HG02970 (cell line): ENCODE measurements at regions not wholly inside any gene's neighbourhood (a gene's known extent, or its start where the extent isn't known, plus 50 kb on each side); places are given as distances from the start of the nearest gene placed in this dataset.

Experiments
- ATAC-seq: cut with Tn5 transposase; IDR thresholded peaks from one replicate; pipeline ENCODE4 v1.9.1; 2021; ENCODE audit warnings: mild to moderate bottlenecking, moderate library complexity, moderate number of reproducible peaks; ENCODE audit not compliant: unreplicated experiment, low FRiP score

DNA sequence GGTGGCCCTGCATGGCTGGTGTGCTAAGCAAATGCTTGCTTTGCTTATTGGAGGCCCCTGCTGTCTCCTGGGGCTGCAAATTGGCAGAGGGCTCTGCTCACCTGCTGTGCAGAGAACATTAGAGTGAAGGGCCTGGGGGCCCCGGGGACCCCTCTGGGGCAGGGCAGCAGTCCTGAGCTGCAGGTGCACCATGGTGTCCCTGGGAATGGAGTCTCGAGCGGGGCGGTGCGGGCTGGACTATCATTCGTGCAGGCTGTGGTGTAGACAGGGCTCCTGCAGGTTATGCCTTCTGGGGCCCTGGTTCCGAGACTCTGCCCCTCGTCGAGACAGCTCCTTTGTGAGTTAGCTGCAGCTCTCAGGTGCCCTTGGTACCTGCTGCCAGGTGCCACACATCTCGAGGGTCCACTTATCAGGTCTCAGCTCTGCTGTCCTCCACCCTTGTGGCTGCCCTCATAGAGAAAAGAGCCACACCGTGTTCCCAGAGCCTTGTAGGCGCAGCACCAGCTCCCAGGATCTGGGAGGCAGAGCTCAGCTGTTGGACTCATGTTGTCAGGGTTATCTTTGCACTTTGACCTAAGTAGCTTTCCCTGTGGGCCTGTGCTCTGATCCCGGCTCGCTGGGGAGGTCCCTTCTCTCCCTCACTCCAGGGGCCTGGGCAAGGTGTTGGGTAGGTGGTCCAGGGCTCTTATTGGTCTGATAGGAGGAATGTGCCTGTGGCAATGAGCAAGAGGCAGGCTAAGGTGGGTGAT is 58.0 kb upstream of the ZNF536 start:
- ATAC-seq: no peak

DNA sequence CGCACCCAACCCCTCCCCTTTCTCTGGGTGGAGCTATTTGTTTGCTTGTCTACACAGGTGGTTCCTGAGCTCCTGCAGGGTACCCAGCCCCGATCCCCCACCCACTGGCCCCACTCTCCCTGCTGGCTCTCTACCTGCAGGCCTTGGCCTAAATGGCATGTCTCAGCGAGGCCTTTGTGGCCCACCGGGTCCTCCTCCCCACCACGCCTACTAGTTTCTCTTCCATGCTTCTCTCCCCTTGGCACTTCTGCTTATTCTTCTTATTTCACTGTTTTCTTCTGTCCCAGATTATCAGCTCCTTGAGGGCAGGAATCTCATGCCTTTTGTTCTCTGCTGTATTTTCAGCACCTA is 57.4 kb upstream of the ZNF536 start:
- ATAC-seq: no peak

DNA sequence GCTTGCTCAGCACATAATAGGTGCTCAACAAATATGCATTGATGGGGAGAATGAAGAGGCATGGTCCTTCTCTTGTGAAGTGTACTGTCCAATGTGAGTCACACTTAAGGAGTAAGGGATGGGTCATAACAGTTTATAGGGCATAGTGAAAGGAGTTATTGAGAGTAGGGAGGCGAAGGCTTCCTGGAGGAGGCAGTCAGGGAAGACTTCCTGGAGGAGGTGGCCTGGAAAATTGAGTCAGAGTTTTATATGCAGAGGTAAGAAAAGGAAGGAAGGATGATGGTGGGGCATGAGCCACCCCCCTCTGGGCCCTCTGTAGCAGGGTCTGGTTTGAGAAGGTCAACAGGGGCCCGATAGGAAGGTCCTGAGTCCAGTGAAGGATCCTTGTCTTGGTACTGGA is 57.0 kb upstream of the ZNF536 start:
- no peak for ATAC-seq

DNA sequence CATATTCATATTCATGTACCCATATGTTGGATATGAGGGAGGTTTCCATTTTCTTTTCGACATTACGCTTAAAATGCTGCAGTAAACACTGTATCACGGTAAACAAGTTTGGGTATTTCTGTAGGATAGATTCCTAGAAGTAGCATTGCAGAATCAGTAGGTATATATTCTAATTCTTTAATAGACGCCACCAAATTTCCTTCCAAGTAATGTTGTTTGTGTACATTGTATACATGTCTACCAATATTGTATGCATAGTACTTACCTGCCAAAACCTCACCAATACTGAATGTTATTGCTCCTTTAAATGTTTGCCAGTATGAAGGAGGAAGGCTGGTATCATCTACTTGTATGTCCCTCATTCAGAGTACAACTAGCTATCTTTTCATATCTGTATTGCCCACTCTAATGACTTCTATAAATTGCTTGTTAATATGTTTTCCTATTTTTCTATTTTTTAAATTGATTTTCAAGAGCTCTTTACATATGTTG is 56.1 kb upstream of the ZNF536 start:
- no peak for ATAC-seq

DNA sequence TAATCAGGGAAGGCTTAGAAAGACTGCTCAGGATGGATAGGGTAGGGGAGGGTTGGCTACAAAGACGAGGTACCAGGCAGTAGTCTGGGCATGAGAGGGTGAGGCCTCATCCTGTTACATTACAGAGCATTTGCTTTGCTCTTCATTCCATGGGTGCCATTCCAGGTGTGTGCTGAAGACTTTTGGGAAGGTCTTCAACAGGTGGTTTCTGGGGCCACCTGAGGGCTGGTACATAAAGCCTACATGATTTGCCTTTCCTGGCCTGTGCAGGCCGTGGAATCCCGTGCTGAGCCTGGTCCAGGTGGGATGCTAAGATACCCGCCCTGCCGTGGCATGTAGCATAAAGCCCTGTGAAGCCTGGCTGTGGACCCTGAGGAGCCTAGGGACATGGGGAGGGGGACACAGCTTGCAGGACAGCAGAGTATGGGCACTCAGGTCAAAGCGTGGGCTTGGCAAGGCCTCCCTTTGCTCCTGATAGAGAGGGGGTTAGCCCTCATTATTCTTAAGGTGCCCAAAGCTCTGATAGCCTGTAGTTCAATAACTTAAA is 55.6 kb upstream of the ZNF536 start:
- no peak for ATAC-seq

DNA sequence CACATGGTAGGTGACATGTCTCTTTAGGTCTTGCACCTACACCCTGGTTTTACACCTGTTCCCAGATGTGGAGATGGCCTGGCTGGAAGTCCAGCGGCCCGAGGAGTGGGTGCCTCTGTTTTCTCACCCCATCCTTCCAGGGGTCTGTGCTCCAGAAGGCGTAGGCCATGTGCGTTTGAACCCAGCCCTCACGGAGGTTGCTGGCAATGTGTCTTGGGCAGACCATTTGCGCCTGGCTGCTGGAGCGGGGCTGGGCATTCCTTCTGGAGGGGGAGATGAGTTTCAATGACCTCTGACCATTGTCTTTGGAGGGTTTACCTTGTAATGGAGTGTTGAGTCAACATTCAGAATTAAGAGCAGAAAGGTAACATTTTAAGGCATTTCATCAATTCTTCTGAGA is 54.8 kb upstream of the ZNF536 start:
- ATAC-seq: no peak

DNA sequence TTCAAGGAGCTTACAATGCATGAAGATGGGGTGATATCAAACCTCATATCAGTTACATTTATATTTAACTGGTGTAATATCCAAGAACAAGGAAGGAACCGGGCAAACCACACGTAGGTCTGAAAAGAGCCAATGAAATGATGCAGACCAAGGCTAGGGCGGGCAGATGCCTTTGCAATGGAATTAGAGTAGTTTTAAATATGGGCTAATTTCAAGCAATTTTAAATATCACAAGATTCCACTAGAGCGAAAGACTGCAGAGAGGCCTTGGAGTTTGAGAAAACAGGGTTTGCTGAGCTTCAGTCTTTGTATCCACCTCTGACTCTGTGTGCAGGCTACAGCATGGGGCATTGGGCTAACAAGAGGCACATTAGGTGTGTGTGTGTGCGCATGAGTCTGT is 53.9 kb upstream of the ZNF536 start:
- ATAC-seq: no peak

DNA sequence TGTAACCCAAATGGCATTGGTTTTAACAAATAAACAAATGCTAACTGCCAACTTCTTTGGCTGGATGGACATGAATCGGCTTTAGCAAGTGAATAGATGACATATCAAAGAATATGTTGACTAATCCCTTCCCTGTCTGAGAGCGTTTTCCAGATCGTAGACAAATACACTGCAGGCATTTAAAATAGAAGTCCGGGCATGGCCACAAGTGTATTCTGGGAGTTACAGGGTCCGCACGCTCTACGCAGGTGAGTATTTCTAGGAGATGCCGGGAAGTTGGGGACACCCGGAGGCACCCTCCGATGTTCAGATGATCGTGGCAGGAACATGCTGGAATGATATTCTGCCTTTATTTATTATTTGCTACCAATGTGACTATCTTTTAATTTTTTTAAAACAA is 53.2 kb upstream of the ZNF536 start:
- ATAC-seq: no peak

DNA sequence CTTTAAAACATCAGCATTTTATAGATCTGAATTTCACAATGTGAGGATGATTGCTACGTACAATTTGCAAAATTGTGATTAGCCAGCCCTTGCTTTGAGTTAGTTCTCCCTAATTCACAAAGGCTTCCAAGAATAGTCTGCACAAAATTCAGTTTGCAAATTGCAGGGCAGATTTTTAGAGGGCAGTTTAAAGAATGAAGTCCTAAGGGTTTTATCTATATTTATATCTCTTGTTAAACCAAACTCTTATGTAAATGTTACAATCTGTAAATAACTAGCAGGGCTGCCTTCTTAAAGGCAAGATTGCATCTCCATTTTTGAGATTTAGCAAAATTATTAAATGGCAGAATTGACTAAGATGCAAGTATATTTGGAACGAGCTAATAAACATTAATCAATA is 52.8 kb upstream of the ZNF536 start:
- ATAC-seq: no peak

DNA sequence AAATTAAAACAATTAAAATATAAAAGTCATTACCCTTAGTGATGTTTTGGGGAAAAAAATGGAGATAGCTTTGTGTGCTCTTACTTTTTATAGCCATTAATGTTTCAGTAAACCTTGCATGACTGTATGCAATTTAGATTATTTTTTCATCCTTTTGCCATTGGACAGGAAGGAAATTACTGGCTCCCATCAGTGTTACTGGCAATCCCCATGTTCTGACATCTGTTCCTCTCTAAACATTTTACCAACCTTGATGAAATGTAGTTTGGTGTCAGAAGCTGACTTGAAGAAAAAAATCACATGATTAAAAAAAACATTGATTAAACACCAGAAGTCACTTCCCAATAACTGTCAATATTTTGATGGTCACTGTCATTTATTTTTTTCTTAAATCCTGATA is 52.3 kb upstream of the ZNF536 start:
- no peak for ATAC-seq

DNA sequence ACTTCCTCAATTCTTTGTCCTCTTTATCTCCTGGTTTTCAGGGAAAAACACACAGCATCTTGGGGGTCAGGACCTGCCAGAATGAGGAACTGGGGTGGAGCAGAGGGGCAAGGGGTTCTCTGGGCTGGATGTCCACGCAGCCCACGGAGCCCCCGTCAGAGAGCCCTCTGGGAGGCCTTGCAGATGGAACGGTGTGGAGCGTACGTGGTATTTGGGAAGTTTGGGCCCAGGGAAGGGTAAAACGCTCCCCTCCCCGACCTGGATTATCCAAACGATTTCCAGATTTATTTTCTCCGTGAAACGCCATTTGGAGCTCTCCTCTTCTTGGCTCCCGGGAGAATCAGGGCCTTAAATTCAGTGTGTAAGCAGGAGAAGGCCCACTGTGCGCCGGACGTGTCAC is 51.7 kb upstream of the ZNF536 start:
- ATAC-seq: no peak

DNA sequence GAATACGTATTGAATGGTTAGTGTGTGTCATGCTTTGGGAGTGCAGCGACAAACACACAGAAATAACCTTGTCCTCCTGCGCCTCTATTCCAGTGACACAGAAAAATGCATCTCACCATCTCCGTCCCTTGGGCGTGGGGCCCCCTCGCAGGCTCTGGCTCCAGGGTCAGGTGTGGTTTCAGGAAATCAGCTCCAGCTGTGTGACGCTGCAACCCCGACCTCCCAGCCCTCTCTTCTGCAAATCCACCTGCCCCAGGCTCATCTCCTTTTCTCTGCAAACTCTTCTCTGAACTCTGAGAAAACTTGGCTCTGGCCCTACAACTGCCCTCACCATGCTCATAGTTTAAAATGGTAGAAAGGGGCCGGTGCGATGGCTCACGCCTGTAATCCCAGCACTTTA is 51.3 kb upstream of the ZNF536 start:
- no peak for ATAC-seq
